Small intestine (tissue), 7 donors: ENCODE measurements at regions not wholly inside any gene's neighbourhood (a gene's known extent, or its start where the extent isn't known, plus 50 kb on each side); places are given as distances from the start of the nearest gene placed in this dataset.
"Not testable (repeated sequence)": the region's sequence is repeated elsewhere in the genome, so short reads cannot be mapped to it uniquely, and the experiment has no call there.

ENCODE experiments used
- DNase-seq, 2 donors: peaks; one replicate each; pipeline versions ENCODE4 v3.0.0 to v3.0.0-alpha.2; 2013
- FAIRE-seq: peaks from 2 replicates; lab custom pipeline; 2012; peaks lifted over from hg19 to GRCh38; lab: Jason Lieb, UNC
- H3K27ac ChIP-seq, 3 donors: one replicate each; pipeline ENCODE4 v1.5.1; 2013; ENCODE audit warnings: low read length in 2 of 3, mild to moderate bottlenecking in 2 of 3, control low read depth in 1 of 3, inconsistent platforms in 1 of 3, low read depth in 1 of 3, moderate library complexity in 1 of 3
- H3K27me3 ChIP-seq, 3 donors: one replicate each; pipeline ENCODE4 v1.6.1; 2013; ENCODE audit warnings: low read length in 3 of 3, inconsistent platforms in 1 of 3; ENCODE audit not compliant: control insufficient read depth in 3 of 3, insufficient read depth in 3 of 3
- H3K36me3 ChIP-seq, 3 donors: one replicate each; pipeline ENCODE4 v1.6.1; 2013; ENCODE audit warnings: low read length in 3 of 3, inconsistent platforms in 1 of 3, low read depth in 1 of 3, mild to moderate bottlenecking in 1 of 3, moderate library complexity in 1 of 3; ENCODE audit not compliant: control insufficient read depth in 3 of 3, insufficient read depth in 2 of 3
- H3K4me1 ChIP-seq, 3 donors: one replicate each; pipeline ENCODE4 v1.6.1; 2013; ENCODE audit warnings: low read length in 2 of 3, inconsistent platforms in 1 of 3, low read depth in 1 of 3, mild to moderate bottlenecking in 1 of 3, moderate library complexity in 1 of 3; ENCODE audit not compliant: control insufficient read depth in 3 of 3, insufficient read depth in 2 of 3
- H3K4me3 ChIP-seq, 3 donors: one replicate each; pipeline ENCODE4 v1.5.1; 2013; ENCODE audit warnings: low read length in 3 of 3, control low read depth in 1 of 3, inconsistent platforms in 1 of 3, low read depth in 1 of 3, mild to moderate bottlenecking in 1 of 3, moderate library complexity in 1 of 3
- H3K9me3 ChIP-seq, 2 donors: one replicate each; pipeline ENCODE4 v1.6.1; 2013; ENCODE audit warnings: low read depth in 1 of 2, low read length in 1 of 2; ENCODE audit not compliant: control insufficient read depth in 2 of 2, insufficient read depth in 1 of 2
- WGBS, 3 donors: extraction: QIAGEN DNeasy Blood & Tissue Kit; methylation state at CpG; one replicate each; pipeline ENCODE4 v1.1.7; 2013; 5-methylcytosine and 5-hydroxymethylcytosine counted together
- donor health status: healthy with polysubstance abuse.
- donor health status: control.
- donor health status: control.
- donor health status: Bipolar disorder and iron deficiency.
- donor health status: healthy.

GRCh38 chr4:162791226-162791625, 375.5 kb downstream of the NAF1 start:
- H3K9me3 ChIP-seq, result no peaks in the 10 kb centered on the region
- DNase-seq, result no peak
- H3K27me3 ChIP-seq, result no peaks in the 10 kb centered on the region
- no peaks in the 10 kb centered on the region for H3K4me1 ChIP-seq
- no peak for FAIRE-seq
- WGBS, 3 donors, result 50 to 53% (median 53%) methylated on average over 2 of the region's 2 CpGs
- H3K4me3 ChIP-seq, result no peak overlapping the region
- no peak overlapping the region for H3K27ac ChIP-seq
- no peaks in the 10 kb centered on the region for H3K36me3 ChIP-seq

DNA sequence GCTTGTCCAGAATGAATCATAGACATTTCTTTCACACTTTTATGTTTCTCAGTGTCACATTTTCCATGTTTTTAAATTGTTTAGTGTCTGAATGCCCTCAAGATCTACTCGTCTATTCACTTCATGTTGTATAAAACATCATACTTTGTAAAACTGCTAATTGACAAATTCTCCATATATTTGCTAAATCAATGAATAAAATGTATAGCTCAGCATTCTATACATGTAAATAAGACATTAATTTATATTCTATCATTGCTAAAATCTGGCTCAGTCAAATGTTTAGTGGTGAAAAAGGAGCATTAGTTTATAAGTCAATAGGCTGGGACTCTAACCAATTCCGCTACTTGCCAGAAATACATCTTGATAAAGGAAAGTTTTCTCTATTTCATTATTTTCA, 379.6 kb downstream of the NAF1 start:
- no peaks in the 10 kb centered on the region for H3K9me3 ChIP-seq
- 76 to 84% (median 81%) methylated on average over 2 of the region's 2 CpGs for WGBS, 3 donors
- no peaks in the 10 kb centered on the region for H3K36me3 ChIP-seq
- no peak overlapping the region for H3K27ac ChIP-seq
- no peak overlapping the region for H3K4me3 ChIP-seq
- H3K4me1 ChIP-seq, result no peaks in the 10 kb centered on the region
- no peaks in the 10 kb centered on the region for H3K27me3 ChIP-seq
- FAIRE-seq, result no peak
- no peak for DNase-seq

DNA sequence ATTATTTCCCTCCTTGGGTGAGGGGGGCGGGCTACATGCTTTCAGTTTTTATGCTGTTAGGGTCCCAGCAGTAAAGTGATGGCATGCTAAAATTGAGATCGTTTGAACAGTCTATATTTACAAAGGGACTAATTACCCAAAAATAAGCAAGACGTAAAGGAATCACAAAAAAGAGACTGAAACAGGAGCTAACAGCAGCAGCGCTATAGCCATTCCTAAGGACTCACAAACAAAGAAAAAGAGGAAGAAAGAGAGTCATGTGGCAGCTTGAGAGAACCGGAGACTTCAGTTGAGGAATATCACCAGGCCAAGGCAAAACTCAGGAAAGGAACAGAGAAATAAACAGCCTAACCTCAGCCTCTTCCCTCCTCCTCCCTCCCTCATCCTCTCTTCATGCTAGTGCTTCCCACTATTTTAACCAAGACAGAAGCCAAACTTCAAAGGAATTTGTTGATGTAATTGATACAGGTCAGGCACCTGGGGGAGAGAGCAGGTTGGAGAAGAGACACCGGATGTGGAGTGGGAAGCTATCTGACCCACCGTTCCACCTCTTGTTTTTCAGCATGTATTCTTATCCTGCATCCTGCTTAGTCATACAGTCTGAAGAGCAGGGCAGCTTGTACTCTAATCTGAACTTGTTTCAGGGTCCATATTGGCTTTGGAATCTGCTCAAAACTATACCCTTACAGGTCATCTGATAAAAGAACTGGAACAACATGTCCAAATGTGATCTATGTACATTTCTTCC, 383.7 kb downstream of the NAF1 start:
- Histone ChIP-seq H3K9me3 (no peaks in the 10 kb centered on the region), H3K27me3 (no peaks in the 10 kb centered on the region), H3K27ac (no peak overlapping the region), H3K4me1 (no peaks in the 10 kb centered on the region), H3K36me3 (no peaks in the 10 kb centered on the region), H3K4me3 (no peak overlapping the region)
- WGBS, 3 donors, result 47 to 59% (median 54%) methylated on average over 7 of the region's 7 CpGs
- FAIRE-seq, result no peak
- DNase-seq, result no peak

GRCh38 chr4:162782096-162782777, 384.5 kb downstream of the NAF1 start:
- H3K4me1 ChIP-seq, result no peaks in the 10 kb centered on the region
- no peaks in the 10 kb centered on the region for H3K36me3 ChIP-seq
- WGBS, 3 donors, result 57 to 79% (median 57%) methylated on average over 3 of the region's 3 CpGs
- H3K9me3 ChIP-seq, result no peaks in the 10 kb centered on the region
- no peak overlapping the region for H3K4me3 ChIP-seq
- no peaks in the 10 kb centered on the region for H3K27me3 ChIP-seq
- DNase-seq (no peak), FAIRE-seq (no peak)
- H3K27ac ChIP-seq, result no peak overlapping the region

GRCh38 chr4:162770761-162771490, 395.8 kb downstream of the NAF1 start:
- DNase-seq (no peak), FAIRE-seq (no peak)
- WGBS, 3 donors, result 67 to 78% (median 77%) methylated on average over 1 of the region's 1 CpG
- H3K27ac ChIP-seq, result no peak overlapping the region
- no peaks in the 10 kb centered on the region for H3K36me3 ChIP-seq
- H3K4me3 ChIP-seq, result no peak overlapping the region
- H3K4me1 ChIP-seq, result no peaks in the 10 kb centered on the region
- no peaks in the 10 kb centered on the region for H3K9me3 ChIP-seq
- no peaks in the 10 kb centered on the region for H3K27me3 ChIP-seq

DNA sequence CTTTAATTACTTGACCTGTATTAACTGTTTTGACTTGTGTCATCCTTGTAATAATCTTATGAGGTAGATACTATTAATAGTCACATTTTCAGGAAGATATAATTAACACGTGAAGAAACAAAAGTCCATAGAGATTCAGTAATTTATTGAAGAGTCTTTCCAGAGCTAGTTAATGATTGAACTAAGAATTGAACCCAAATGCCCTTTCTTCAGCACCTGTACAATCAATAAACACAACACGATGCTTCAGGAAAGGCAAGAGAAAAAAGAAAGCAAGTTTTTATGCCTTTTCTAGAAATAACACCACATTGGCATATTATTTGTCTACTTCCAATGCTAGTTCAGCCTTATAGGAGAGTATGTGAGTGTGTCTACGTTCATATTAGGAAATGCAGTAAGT, 399.6 kb downstream of the NAF1 start:
- Histone ChIP-seq H3K4me1 (no peaks in the 10 kb centered on the region), H3K27me3 (no peaks in the 10 kb centered on the region), H3K9me3 (no peaks in the 10 kb centered on the region), H3K36me3 (no peaks in the 10 kb centered on the region), H3K27ac (no peak overlapping the region), H3K4me3 (no peak overlapping the region)
- peak in 1 of 2 donors; percentile 60 for DNase-seq
- FAIRE-seq, result no peak
- WGBS, 3 donors, result 19 to 56% (median 30%) methylated on average over 3 of the region's 3 CpGs

DNA sequence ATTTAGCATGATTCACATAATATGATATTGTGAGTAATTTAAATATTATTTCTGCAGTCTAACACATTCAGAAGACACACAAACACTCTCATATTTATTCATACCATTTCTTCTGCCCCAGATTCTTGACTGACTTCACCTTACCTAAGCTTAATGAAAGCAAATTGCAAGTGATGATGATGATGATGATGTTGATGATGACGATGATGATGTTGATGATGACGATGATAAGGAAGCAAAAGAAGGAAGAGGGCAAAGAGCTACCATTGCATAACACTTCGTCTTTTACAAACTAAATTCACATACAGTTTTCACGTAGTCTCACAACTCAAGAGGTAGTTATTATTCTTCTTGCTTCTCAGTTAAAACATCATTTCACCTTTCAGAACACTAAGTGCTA, 404.7 kb downstream of the NAF1 start:
- no peaks in the 10 kb centered on the region for H3K4me1 ChIP-seq
- no peaks in the 10 kb centered on the region for H3K27me3 ChIP-seq
- H3K27ac ChIP-seq, result no peak overlapping the region
- 63 to 65% (median 63%) methylated on average over 4 of the region's 4 CpGs for WGBS, 3 donors
- DNase-seq (no peak), FAIRE-seq (no peak)
- H3K4me3 ChIP-seq, result no peak overlapping the region
- no peaks in the 10 kb centered on the region for H3K9me3 ChIP-seq
- no peaks in the 10 kb centered on the region for H3K36me3 ChIP-seq

DNA sequence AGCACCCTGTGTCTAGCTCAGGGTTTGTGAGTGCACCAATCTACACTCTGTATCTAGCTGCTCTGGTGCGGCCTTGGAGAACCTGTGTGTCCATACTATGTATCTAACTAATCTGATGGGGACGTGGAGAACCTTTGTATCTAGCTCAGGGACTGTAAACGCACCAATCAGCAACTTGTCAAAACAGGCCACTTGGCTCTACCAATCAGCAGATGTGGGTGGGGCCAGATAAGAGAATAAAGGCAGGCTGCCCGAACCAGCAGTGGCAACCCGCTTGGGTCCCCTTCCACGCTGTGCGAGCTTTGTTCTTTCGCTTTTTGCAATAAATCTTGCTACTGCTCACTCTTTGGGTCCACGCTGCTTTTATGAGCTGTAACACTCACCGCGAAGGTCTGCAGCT, 426.5 kb downstream of the NAF1 start:
- H3K27ac ChIP-seq, H3K36me3 ChIP-seq, H3K27me3 ChIP-seq, FAIRE-seq, H3K4me3 ChIP-seq, H3K9me3 ChIP-seq, DNase-seq, H3K4me1 ChIP-seq: not testable (repeated sequence)
- WGBS, 3 donors, result 82 to 91% (median 83%) methylated on average over 9 to 11 of the region's 11 CpGs
